GM04503 (cell line): ENCODE measurements at regions not wholly inside any gene's neighbourhood (a gene's known extent, or its start where the extent isn't known, plus 50 kb on each side); places are given as distances from the start of the nearest gene placed in this dataset.

ENCODE experiments used
- DNase-seq: peaks from one replicate; pipeline ENCODE4 v3.0.0-alpha.2; 2012; ENCODE audit warnings: low read depth

DNA sequence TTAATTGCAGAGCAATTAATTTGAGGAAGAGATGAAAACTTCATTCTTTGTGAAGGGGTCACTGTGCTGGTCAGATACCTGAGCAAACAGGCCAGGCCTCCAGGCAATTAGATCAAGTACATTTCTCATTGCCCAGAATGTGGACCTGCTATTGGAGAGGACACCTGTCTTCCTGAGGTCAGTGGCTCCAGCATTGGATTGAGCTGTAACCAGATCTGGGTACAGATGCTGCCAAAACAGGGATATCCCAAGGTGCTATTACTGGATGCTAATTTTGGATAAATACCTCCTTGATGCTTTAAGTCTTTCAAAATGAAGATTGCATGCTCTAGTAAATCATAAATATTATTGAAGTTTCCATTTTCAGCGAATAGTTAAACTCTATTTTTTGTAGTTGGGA lies 131.5 kb downstream of the FAM161A start:
- no peak for DNase-seq

DNA sequence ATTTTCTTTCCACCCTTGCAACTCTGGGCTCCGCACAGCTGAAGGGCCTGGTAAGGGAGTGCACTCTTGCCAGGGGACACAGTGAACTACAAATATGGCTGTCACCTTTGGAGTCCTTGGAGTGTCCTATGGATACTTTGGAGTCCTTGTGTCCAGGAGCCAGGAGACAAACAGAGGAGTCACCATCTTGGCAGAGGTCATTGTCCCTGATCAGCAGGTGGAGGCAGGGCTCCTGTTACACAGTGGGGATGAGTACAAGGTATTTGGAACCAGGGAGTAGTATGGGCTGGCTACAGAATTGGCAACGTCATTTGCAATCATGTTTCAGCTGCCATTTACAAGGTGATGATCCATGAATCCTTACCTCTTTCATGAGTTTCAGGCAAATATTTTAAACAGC lies 132.5 kb downstream of the FAM161A start:
- no peak for DNase-seq

DNA sequence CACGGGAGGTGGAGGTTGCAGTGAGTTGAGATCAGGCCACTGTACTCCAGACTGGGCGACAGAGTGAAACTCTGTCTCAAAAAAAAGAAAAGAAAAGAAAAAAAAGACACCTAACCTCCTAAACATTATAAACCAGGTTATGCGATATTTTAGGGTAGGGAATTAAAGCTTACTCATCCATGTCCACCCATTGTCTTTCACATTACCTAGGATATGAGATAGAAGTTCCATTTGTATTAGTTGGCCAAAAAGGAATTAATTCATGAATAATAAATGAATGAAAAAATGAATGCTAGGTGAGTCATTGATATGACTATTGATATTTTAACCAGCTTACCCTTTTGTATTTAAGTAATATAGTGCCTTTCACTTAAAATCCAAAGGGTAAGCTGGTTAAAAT lies 132.9 kb downstream of the FAM161A start:
- DNase-seq, result no peak

DNA sequence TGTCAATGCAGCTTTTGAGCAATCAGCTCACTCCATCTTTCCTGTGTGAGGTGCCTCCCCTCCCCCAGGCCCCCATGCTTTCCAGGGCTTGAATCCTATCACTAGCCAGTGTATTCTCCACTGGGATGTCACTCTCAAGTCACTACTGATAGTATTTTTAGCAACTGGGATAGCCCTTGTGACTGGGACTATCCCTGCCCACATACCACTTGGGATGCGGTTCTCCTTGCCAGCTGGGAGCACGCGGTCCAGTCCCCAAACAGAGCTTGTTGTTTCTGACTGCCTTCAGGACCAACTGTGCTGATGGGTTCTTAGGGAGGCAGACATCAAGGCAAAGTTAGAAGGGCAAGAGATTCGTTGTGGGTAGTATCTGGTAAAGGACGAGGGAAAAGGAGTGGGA lies 134.9 kb downstream of the FAM161A start:
- no peak for DNase-seq

DNA sequence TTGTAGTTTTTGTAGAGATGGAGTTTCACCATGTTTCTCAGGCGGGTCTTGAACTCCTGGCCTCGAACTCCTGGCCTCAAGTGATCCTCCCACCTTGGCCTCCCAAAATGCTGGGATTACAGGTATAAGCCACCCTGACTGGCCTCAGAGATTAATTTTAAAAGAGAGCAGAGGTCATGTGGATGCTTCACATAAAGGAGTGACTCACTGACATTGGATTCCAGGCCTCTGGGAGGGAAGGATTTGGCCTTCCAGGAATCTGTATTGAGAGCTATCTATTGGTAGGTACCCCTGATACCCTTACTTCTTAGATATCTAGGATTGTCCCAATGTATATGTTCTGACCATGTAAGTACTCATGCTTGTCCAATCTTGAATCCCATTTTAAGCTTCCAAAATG lies 138.4 kb downstream of the FAM161A start:
- DNase-seq, result no peak

DNA sequence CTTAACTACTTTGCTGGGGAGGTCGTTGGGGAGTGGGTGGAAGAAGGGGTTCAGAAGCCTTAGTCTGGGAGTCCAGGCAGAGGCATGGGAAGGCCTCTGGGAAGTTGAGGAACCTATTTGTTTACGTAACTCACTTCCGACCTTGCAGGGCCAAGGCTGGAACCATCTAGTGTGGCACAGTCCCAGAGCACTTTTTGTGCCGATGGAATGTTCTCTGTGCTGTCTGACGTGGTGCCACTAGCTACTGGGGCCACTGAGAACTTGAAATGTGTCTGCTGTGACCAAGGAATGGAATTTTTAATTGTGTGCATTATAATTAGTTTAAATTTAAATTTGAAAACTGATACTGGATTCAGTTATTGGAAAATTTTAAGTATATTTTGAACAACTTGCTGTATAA lies 139.7 kb downstream of the FAM161A start:
- no peak for DNase-seq

DNA sequence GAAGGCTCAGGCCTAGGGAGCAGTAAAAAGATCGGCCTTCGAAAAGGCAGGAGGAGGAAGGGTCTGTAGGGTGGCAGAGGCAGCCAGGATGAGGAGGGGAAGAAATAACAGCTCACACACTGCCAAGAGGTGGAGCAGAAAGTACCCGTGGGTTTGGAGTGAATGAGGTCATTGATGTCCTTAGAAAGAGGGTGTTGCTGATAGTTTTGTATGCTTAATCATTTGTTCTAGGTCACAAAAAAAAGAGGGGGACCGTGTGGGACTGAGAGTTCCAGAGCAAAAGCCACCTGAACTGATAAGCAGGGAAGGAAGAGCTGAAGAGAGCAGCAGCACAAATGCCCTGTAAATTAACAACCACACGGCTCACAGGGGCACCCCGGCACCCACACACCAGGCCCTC lies 140.4 kb downstream of the FAM161A start:
- no peak for DNase-seq

DNA sequence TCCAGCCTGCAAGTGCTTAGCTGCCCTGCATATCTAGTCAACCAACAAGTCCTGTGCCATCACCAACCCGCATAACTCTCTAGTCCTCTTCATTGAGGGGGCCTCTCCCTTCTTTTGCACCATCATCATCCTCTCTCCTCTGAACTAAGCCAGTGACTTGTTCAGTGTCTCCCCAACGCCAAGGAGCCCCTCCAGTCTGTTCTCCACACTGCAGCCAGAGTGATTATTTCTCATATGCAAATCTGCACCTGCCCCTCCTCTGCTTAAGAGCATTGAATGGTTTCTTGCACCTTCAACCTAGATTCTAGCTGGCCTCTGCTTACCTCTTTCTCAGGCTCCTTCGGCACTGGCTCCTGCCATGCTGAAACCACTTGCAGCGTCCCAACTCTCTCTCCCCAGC lies 141.8 kb downstream of the FAM161A start:
- DNase-seq, result no peak

DNA sequence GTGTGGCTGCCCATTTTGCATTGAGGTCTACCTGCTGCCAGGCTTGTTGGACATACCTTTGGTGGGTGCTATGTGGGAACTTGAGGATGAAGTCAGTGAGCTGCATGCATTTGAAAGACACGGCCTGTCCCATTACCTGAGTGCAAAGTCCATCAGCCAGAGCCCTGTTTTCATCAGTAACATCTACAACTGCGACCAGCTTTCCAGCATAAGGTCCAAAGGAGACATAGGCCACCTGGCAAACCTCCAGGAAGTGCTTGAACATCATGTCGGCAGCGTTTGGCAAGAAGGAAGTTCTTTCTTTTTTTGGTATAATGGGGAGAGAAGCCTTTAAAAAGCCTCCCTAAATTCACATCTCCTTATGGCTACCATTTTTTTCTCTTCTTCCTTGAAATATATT lies 143.1 kb downstream of the FAM161A start:
- no peak for DNase-seq

DNA sequence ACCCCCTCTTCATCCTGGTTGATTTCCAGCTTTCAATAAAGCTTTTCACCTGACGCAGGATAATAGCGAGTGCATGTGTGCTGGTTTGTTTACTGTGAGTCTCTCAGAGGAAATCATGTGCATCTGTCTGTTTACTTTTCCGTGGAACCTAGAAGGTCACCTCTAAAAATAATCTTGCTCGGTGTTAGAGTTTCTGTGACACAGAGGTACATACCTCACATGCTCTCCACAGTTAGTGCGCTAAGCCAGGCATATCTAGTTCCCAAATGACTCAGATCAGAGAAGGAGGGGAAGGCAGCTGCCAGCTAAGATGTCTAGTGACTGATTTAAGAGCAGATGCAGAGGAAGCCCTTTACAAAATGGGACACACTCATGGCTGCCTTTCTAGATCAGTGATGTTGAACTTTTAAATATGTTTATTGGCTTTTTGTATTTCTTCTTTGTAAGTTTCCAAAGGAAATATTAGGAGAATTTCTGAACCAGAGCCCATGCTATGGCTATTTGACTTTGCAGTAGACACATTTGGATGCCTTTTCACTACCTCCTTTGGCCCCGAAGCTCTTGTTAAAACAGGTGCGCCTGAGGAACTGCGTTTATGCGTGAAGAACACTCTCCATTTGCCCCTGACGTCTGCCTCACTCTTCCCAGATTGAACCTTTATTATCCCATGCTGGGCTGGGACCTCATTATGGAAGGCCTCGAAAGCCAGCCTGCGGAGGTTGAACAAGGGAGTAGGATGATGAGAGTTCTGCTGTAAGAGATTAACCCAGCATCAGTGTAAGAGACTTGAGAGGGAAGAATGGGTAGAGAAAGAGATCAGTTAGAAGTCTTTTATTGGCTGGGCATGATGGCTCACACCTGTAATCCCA lies 145.6 kb downstream of the FAM161A start:
- DNase-seq, result no peak

DNA sequence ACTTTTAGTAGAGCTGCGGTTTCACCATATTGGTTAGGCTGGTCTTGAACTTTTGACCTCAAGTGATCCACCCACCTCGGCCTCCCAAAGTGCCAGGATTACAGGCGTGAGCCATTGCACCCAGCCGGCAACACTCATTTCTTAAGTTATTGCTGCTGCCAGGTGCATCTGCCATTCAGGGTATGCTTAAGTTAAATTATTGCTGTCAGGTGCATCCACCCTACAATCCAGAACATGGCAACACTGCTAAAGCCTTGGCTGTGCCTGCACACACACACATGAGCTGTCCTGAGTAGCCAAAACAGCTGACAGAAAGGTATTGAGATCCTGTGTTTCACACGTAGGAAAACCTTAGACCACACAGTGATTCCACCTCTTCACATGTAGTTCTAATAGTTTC lies 148.2 kb downstream of the FAM161A start:
- DNase-seq, result no peak

DNA sequence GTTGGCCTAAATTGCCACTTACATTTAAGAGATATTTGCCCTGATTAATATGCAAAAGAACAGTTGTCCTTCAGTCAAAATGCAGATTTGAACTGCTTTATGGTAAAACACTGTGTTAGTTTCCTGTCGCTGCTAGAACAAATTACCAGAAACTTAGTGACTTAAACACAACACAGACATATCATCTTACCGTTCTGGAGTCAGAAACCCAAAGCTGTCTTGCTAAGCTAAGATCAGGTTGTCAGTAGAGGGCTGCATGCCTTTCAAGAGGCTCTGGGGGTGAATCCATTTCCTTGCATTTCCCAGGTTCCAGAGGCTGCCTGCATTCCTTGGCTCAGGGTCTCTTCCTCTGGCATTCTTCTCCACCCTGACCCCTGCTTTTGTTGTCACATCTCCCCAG lies 149.5 kb downstream of the FAM161A start:
- DNase-seq, result no peak

DNA sequence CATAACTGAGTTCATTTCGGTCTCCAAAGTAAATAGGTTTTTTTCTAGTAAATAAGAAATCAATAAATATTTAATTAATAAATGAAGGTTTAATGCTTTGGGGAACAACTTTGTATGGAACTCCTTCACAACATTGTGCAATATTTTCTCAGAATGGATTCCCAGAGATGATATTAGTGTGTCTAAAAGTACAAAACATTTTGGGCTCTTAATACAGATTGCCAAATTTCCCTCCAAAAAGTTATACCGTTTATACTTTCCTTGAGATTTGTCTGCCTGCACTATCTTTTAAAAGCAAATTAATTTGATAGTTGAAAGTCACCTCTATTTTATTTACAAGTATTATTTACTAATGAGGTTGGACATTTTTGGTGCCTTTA lies 151.8 kb downstream of the FAM161A start:
- no peak for DNase-seq

DNA sequence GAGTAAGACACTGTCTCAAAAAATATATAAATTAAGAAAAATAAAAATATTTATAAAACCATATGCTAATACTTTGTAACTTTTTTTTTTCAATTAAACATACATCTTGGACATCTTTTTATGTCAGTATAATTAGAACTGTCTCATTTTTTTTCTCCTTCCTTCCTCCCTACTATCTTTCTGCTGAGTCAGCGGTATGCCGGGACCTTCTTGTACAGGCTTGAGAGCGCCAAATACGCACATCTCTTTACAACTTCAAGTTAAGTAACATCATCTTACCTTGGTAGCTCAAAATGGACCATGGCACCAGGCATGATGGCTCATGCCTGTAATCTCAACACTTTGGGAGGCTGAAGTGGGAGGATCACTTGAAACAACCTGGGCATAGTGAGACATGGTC lies 153.4 kb downstream of the FAM161A start:
- no peak for DNase-seq

DNA sequence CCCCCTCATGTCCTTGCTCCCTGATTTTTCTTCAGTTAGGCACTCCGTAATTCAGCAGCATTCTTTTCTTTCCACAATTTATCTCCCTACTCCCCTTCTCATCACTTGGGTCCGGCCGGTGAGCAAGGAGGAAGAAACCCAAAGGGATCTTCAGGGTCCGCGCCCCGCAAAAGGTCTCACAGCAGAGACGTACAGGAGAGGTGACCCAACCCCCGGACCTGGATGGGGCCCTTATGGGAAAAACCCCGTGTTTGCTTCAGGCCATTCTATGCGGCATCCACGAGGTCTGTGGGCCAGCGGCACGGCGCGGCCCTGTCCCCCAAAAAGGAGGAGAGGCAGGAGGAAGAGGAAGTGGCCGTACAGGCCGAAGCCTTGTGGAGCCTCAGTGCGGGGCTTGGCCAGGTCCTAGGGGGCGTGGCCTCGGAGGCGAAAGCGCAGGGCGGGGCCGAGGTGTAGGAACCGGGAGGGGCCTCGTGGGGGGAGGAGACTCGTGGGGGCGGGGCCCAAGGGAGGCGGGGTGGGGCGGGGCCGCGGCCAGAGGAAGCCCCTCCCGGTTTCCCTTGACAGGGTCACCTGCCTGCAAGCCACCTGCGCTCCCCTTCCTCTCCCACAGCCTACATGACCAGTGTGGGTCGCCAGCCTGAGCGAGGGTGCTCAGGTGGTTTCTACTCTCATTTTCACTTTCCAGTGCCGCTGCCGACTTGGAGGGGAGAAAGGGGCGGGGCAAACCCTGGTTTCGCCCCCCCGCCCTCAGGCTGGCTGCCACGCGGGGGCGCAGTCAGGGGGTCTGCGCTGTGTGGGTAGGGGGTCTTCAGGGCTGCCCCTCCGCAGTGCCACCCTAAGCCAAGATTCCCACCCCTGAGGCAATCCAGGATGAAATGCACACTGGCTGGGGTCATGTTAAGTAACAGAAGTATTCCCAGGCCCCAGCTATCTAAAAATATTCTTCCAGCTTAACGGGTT lies 156.4 kb upstream of the XPO1 start:
- peak; percentile 37 for DNase-seq

DNA sequence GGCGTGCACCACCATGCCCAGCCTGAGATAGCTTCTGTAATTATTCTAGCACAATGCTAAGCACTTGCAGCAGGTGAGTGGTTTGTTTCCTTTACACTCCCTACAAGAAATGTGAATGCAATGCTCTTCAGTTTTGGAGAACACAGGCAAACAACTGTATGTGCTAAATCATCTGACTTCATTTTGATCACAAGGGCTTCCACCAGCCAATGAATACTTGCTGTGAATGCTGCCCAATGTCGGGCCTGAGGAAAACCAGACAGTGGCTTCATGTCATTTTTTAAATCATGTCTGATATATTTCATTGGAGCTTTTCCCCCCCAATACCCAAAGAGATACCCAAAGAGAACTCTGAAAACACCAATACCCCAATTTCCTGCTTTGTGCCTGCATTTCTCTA lies 155.6 kb upstream of the XPO1 start:
- no peak for DNase-seq

DNA sequence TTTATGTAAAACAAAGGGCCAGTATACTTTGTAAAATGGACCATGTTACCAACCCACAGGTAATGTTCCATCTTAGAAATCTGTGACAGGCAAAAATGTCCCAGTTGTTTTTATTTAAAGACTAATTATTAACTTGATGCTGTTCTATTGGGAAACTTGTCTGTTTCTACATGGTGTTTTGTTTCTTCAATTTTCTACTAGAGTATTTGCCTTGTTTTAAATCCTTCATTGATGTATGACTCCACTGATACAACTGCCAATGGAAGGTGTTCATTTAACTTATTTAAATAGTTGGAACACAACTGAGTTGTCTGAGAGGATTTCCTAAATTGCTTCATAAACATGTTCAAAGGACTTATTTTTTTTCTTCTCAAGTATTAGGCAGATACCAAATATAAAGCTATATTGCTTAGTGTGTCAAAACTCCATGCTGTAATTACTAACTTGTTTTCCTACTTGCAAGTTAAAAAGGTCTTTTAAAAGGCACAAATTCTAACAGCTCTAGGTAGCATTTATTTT lies 152.0 kb upstream of the XPO1 start:
- DNase-seq, result no peak

DNA sequence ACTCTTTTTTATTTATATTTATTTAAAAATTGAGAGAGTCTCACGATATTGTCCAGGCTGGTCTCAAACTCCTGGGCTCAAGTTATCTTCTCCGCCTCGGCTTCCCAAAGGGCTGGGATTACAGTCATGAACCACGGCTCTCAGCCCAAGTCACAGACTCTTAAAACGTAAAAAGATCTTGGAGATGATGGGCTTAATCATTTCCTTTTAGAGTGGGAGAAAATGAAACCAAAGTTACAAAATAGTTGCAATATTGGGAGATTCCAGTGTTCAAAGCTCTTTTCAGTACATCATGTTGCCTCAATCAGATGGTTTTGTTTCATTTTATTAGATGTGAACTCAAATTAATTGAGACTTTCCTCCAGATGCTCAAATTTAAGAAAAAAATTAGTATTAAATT lies 151.4 kb upstream of the XPO1 start:
- DNase-seq, result no peak

DNA sequence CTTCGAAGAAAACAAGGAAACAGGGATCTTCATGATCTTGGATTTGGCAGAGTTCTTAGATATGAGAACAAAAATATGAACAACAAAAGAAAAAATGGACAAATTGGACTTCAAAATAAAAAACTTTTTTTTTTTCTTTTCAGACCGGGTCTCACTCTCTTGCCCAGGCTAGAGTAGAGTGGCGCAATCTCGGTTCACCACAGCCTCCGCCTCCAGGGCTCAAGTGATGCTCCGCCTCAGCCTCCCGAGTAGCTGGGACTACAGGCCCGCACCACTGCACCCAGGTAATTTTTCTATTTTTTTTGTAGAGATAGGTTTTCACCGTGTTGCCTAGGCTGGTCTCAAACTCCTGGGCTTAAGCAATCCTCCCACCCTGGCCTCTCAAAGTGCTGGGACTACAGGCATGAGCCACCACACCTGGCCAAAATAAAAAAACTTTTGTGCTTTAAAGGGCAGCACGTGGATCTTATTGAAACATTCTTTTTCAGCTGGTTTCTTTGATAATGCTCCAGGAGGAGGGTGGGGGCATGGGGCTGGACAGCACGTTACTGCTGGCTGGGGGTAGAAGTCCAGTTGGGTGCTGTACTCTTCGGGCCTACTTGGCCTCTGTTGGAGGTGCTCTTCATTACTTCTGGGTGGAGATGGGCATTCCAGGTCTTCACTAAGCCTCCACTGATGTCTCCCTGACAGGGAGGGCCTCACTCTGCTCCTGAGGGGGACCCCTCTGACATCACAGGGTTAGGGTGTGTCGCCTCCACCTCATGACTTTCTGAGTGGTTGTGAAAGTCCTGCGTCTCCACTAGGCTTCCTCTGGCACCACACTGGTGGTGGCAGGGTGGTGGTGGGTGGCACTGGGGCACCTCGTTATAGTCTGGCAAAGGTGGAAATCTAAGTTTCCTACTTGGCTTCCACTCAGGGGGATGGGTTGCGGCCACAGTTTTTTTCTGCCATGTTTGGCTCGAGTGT lies 150.5 kb upstream of the XPO1 start:
- no peak for DNase-seq

DNA sequence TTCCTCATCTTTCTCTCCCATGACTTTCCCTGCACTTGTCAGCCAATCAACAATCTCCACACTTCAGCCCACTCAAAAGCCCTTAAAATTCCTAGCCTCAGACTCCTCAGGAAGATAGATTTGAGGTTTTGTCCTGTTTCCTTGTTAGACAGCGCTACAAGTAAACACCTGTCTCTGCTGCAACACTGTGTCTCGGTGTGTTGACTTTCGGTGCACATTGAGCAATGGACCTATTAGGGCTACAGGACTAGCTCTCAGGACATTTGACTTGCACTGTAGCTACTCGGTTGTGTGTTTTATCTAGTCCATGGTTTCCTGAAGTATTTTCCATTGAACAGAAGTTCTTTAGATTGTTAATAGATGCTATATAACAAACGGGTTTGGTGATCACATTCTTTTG lies 140.9 kb upstream of the XPO1 start:
- DNase-seq, result no peak

DNA sequence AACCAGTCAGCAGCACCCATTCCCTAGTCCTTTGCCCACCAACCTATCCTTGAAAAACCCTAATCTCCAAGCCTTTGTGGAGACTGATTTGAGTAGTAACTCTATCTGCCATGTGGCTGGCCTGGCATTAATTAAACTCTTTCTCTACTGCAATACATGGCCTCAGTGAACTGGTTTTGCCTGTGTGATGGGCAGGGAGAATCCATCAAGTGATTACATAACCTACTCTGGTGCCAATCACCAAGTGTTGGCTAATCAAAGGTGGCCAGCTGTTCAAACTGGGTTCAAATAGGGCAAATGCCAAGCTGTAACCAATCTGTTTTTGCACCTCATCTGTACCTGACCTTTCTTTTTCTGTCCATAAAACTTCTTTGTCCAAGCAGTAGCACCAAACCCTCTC lies 139.8 kb upstream of the XPO1 start:
- DNase-seq, result no peak

DNA sequence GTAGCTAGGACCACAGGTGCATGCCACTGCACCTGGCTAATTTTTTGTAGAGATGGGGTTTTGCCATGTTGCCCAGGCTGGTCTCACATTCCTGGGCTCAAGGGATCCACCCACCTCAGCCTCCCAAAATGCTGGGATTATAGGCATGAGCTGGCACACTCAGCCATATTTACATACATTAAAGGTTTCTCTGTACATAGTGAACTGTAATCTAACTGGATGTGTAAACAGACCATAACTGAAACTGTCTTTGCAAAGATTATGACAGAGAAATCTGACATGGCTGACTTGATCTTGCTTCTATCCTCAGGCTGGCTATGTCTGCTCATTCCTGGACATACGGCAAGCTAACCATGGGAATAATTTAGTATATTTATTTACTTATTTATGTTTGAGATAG lies 139.2 kb upstream of the XPO1 start:
- no peak for DNase-seq
